Neural cell (in vitro differentiated cells): ENCODE measurements at regions not wholly inside any gene's neighbourhood (a gene's known extent, or its start where the extent isn't known, plus 50 kb on each side); places are given as distances from the start of the nearest gene placed in this dataset.

Experiments
- H2AFZ ChIP-seq: fragments of 200-600, 300-800 bp; sonication (generic), shearing (Covaris generic); 2 replicates; pipeline ENCODE4 v1.6.0; 2014; ENCODE audit warnings: low read depth, mild to moderate bottlenecking, antibody characterized with exemption, low read length, moderate library complexity
- H3F3A ChIP-seq: fragments of 200-600 bp; shearing (Covaris generic); 2 replicates; pipeline ENCODE4 v1.6.1; 2016; ENCODE audit warnings: mild to moderate bottlenecking, moderate library complexity, mixed read lengths, antibody characterized with exemption, low read length; ENCODE audit not compliant: insufficient read depth, poor library complexity, severe bottlenecking
- H3K27ac ChIP-seq: fragments of 200-600, 300-800 bp; sonication (generic), shearing (Covaris generic); 2 replicates; pipeline ENCODE4 v1.5.1; 2014; ENCODE audit warnings: mild to moderate bottlenecking, low read length, moderate library complexity
- H3K27me3 ChIP-seq: fragments of 300-800, 200-600 bp; sonication (generic), shearing (Covaris generic); 2 replicates; pipeline ENCODE4 v1.6.0; 2014; ENCODE audit warnings: mild to moderate bottlenecking, low read depth, low read length, moderate library complexity; ENCODE audit not compliant: insufficient read depth
- H3K36me3 ChIP-seq: fragments of 300-800, 200-600 bp; sonication (generic), shearing (Covaris generic); 2 replicates; pipeline ENCODE4 v1.5.1; 2014; ENCODE audit warnings: mild to moderate bottlenecking, antibody characterized with exemption, low read length, moderate library complexity; ENCODE audit not compliant: insufficient read depth
- H3K4me2 ChIP-seq: fragments of 300-800, 200-600 bp; sonication (generic), shearing (Covaris generic); 2 replicates; pipeline ENCODE4 v1.6.0; 2014; ENCODE audit warnings: mild to moderate bottlenecking, low read length
- H3K4me3 ChIP-seq: fragments of 300-800, 200-600 bp; sonication (generic), shearing (Covaris generic); 2 replicates; pipeline ENCODE4 v1.5.1; 2014; ENCODE audit warnings: mild to moderate bottlenecking, low read length, moderate library complexity
- H3K79me2 ChIP-seq: fragments of 200-600 bp; shearing (Covaris generic); replicated peaks from 2 replicates; pipeline ENCODE4 v1.6.0; 2014; ENCODE audit warnings: mild to moderate bottlenecking, low read length, moderate library complexity; ENCODE audit not compliant: insufficient read depth
- H3K9ac ChIP-seq: fragments of 300-800, 200-600 bp; sonication (generic), shearing (Covaris generic); 2 replicates; pipeline ENCODE4 v1.6.1; 2016; ENCODE audit warnings: mild to moderate bottlenecking, low read length, mixed read lengths
- H3K9me2 ChIP-seq: fragments of 200-600 bp; shearing (Covaris generic); 2 replicates; pipeline ENCODE4 v1.6.1; 2016; ENCODE audit warnings: mild to moderate bottlenecking, low read length, mixed read lengths; ENCODE audit not compliant: insufficient read depth
- H3K9me3 ChIP-seq: fragments of 200-600, 300-800 bp; sonication (generic), shearing (Covaris generic); 2 replicates; pipeline ENCODE4 v1.6.1; 2016; ENCODE audit warnings: mild to moderate bottlenecking, mixed run types, low read length, moderate library complexity, mixed read lengths
- H4K20me1 ChIP-seq: fragments of 200-600 bp; shearing (Covaris generic); 2 replicates; pipeline ENCODE4 v1.6.1; 2016; ENCODE audit warnings: mild to moderate bottlenecking, mixed run types; ENCODE audit not compliant: insufficient read depth
- CTCF ChIP-seq: fragments of 450-650 bp; IDR thresholded peaks from 2 replicates; pipeline ENCODE4 v1.5.1; 2014; ENCODE audit warnings: antibody characterized with exemption, mild to moderate bottlenecking, moderate library complexity; ENCODE audit not compliant: poor library complexity, severe bottlenecking
- EP300 ChIP-seq: fragments of 450-650 bp; conservative IDR thresholded peaks from 2 replicates; pipeline ENCODE4 v1.6.1; 2014; ENCODE audit warnings: antibody characterized with exemption, mild to moderate bottlenecking, moderate library complexity; ENCODE audit not compliant: poor library complexity, severe bottlenecking
- EZH2 ChIP-seq: fragments of 200-600, 300-800 bp; shearing (Covaris generic), sonication (generic); IDR thresholded peaks from 2 replicates; pipeline ENCODE4 v1.6.1; 2014; ENCODE audit warnings: antibody characterized with exemption, low read length, borderline replicate concordance, mild to moderate bottlenecking; ENCODE audit not compliant: insufficient read depth, poor library complexity, severe bottlenecking
- MXI1 ChIP-seq: fragments of 450-650 bp; conservative IDR thresholded peaks from 2 replicates; pipeline ENCODE4 v1.6.1; 2014; ENCODE audit warnings: antibody characterized with exemption, mild to moderate bottlenecking; ENCODE audit not compliant: poor library complexity, severe bottlenecking
- POLR2AphosphoS5 ChIP-seq: IDR thresholded peaks from 2 replicates; pipeline ENCODE4 v1.6.1; 2012
- RAD21 ChIP-seq: fragments of 450-650 bp; conservative IDR thresholded peaks from 2 replicates; pipeline ENCODE4 v1.6.1; 2014; ENCODE audit warnings: antibody characterized with exemption, mild to moderate bottlenecking, moderate library complexity
- REST ChIP-seq: IDR thresholded peaks from 2 replicates; pipeline ENCODE4 v1.6.1; 2012; ENCODE audit warnings: borderline replicate concordance
- SMC3 ChIP-seq: fragments of 450-650 bp; conservative IDR thresholded peaks from 2 replicates; pipeline ENCODE4 v1.6.1; 2014; ENCODE audit warnings: antibody characterized with exemption, mild to moderate bottlenecking, moderate library complexity; ENCODE audit not compliant: poor library complexity
- TAF1 ChIP-seq: IDR thresholded peaks from 2 replicates; pipeline ENCODE4 v1.6.1; 2012; ENCODE audit warnings: low read depth

- H3K27ac ChIP-seq: no peak overlapping the region
- H3K36me3 ChIP-seq: no peaks in the 10 kb centered on the region
- no peaks in the 10 kb centered on the region for H3K79me2 ChIP-seq
- H2AFZ ChIP-seq: no peak overlapping the region
- H3K4me2 ChIP-seq: no peak overlapping the region
- TF ChIP-seq RAD21: no peak
- no peak for TF ChIP-seq CTCF
- no peak for TF ChIP-seq EP300
- TF ChIP-seq SMC3: no peak
- TF ChIP-seq EZH2: no peak
- TF ChIP-seq TAF1: no peak
- no peak for TF ChIP-seq MXI1
- H3K9me2 ChIP-seq: no peaks in the 10 kb centered on the region
- no peaks in the 10 kb centered on the region for H3K9me3 ChIP-seq
- no peak overlapping the region for H3K4me3 ChIP-seq
- H3K9ac ChIP-seq: no peak overlapping the region
- H4K20me1 ChIP-seq: no peaks in the 10 kb centered on the region
- H3F3A ChIP-seq: no peaks in the 10 kb centered on the region
- H3K27me3 ChIP-seq: no peaks in the 10 kb centered on the region
Observed at GRCh38 chr15:69606921-69607500, 154.4 kb downstream of the RPLP1 start.

- Histone ChIP-seq H4K20me1 (no peaks in the 10 kb centered on the region), H3K27ac (no peak overlapping the region), H3K4me2 (no peak overlapping the region), H3K9me2 (no peaks in the 10 kb centered on the region), H2AFZ (no peak overlapping the region), H3K4me3 (no peak overlapping the region), H3K9me3 (no peaks in the 10 kb centered on the region), H3K27me3 (no peaks in the 10 kb centered on the region), H3K79me2 (no peaks in the 10 kb centered on the region), H3K36me3 (no peaks in the 10 kb centered on the region), H3F3A (no peaks in the 10 kb centered on the region), H3K9ac (no peak overlapping the region)
- TF ChIP-seq RAD21 (no peak), REST (no peak), EP300 (no peak), SMC3 (no peak), CTCF (no peak), MXI1 (no peak), TAF1 (no peak), EZH2 (no peak), POLR2AphosphoS5 (no peak)
Observed at GRCh38 chr15:69608661-69609060, 156.0 kb downstream of the RPLP1 start.
